ENCODE measurements at regions not wholly inside any gene's neighbourhood (a gene's known extent, or its start where the extent isn't known, plus 50 kb on each side); places are given as distances from the start of the nearest gene placed in this dataset.

GRCh38 chr16:52611817-52612673, 65.1 kb upstream of the TOX3 start (continued):
- TF ChIP-seq GABPB1 (CRISPR knock-in tag; IDR thresholded peaks at IDR 0.05) (peak; percentile 49; the same call in 1 of the 2 replicates), PLRG1 (conservative IDR thresholded peaks at IDR 0.05) (no peak), HHEX (CRISPR knock-in tag; IDR thresholded peaks at IDR 0.05) (peak; percentile 85), MTA1 (CRISPR knock-in tag; IDR thresholded peaks at IDR 0.05; ENCODE audit: borderline replicate concordance) (no peak; the same call in 1 of the 2 replicates), AGO1 (IDR thresholded peaks at IDR 0.05; ENCODE audit: low read depth, low read length, poor library complexity, severe bottlenecking) (no peak), ZNF33B (CRISPR knock-in tag; IDR thresholded peaks at IDR 0.05) (no peak), ZNF407 (CRISPR knock-in tag; IDR thresholded peaks at IDR 0.05; ENCODE audit: not compliant biosample characterization) (no peak), SMYD3 (CRISPR knock-in tag; IDR thresholded peaks at IDR 0.05) (no peak), TBX2 (CRISPR knock-in tag; IDR thresholded peaks at IDR 0.05; ENCODE audit: borderline replicate concordance) (peak; percentile 100), ZNF101 (CRISPR knock-in tag; IDR thresholded peaks at IDR 0.05; ENCODE audit: borderline replicate concordance, low read depth) (peak; percentile 73; the same call in 1 of the 2 replicates), NFKBIZ (CRISPR knock-in tag; IDR thresholded peaks at IDR 0.05) (peak; percentile 96; the same call in 1 of the 2 replicates), TGIF2 (CRISPR knock-in tag; IDR thresholded peaks at IDR 0.05) (0 out of 2 replicates have a peak, but pooled peaks have one; percentile 52), RARA (CRISPR knock-in tag; IDR thresholded peaks at IDR 0.05) (peak; percentile 95), ZMYM2 (CRISPR knock-in tag; IDR thresholded peaks at IDR 0.05) (no peak), ZKSCAN5 (CRISPR knock-in tag; IDR thresholded peaks at IDR 0.05) (no peak), ZNF460 (CRISPR knock-in tag; IDR thresholded peaks at IDR 0.05; ENCODE audit: borderline replicate concordance) (no peak; the same call in 1 of the 2 replicates), POLR2AphosphoS5 (IDR thresholded peaks at IDR 0.05; ENCODE audit: low read depth, low read length) (peak; percentile 82), ZBTB8A (CRISPR knock-in tag; IDR thresholded peaks at IDR 0.05; ENCODE audit: borderline replicate concordance, low read depth) (no peak), ZNF552 (CRISPR knock-in tag; IDR thresholded peaks at IDR 0.05; ENCODE audit: borderline replicate concordance) (peak; percentile 10; the same call in 1 of the 2 replicates), HMGA1 (CRISPR knock-in tag; conservative IDR thresholded peaks at IDR 0.05) (no peak), ZNF878 (CRISPR knock-in tag; IDR thresholded peaks at IDR 0.05) (peak; percentile 73; the same call in 1 of the 2 replicates)
- TF ChIP-seq, protein P1, sequence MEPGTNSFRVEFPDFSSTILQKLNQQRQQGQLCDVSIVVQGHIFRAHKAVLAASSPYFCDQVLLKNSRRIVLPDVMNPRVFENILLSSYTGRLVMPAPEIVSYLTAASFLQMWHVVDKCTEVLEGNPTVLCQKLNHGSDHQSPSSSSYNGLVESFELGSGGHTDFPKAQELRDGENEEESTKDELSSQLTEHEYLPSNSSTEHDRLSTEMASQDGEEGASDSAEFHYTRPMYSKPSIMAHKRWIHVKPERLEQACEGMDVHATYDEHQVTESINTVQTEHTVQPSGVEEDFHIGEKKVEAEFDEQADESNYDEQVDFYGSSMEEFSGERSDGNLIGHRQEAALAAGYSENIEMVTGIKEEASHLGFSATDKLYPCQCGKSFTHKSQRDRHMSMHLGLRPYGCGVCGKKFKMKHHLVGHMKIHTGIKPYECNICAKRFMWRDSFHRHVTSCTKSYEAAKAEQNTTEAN (CRISPR knock-in tag; conservative IDR thresholded peaks at IDR 0.05): peak; percentile 59; the same call in 1 of the 2 replicates
